ENCODE measurements at regions not wholly inside any gene's neighbourhood (a gene's known extent, or its start where the extent isn't known, plus 50 kb on each side); places are given as distances from the start of the nearest gene placed in this dataset.

DNA sequence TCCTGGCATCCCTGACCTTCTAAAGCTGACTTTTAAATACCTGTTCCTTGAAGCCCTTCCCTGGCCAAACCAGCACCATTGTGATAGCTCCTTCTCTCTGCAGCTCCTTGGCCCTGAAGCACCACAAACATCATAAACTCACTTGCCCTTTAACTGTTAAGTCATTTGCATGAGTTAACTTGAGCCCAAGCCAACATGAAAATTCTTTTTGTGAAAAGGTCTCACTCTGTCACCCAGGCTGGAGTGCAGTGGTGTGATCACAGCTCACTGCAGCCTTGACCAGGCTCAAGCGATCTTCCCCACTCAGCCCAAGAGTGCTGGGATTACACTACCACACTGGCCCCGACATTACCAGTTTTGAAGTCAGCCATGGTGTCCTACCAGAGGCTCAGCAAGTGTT, 87.8 kb downstream of the ZIC5 start:
- H3K4me1 Mint-ChIP-seq: no peaks in the 10 kb centered on the region
- H3K9me3 Mint-ChIP-seq: no peaks in the 10 kb centered on the region
- no peak overlapping the region for H3K4me3 Mint-ChIP-seq
- no peaks in the 10 kb centered on the region for H3K36me3 Mint-ChIP-seq (ENCODE audit: low read depth)
- DNase-seq: no peak
- ChIA-PET POLR2A (no interaction called here), CTCF (interaction anchor here (0.7 to 1.5 kb wide), 2 partner anchors 17 to 227 kb away, joined by 4 read pairs; no protein-coding TSS in a partner anchor)
- no peak overlapping the region for H3K27ac Mint-ChIP-seq
- peaks cover 14% of the 10 kb centered on the region for H3K27me3 Mint-ChIP-seq

DNA sequence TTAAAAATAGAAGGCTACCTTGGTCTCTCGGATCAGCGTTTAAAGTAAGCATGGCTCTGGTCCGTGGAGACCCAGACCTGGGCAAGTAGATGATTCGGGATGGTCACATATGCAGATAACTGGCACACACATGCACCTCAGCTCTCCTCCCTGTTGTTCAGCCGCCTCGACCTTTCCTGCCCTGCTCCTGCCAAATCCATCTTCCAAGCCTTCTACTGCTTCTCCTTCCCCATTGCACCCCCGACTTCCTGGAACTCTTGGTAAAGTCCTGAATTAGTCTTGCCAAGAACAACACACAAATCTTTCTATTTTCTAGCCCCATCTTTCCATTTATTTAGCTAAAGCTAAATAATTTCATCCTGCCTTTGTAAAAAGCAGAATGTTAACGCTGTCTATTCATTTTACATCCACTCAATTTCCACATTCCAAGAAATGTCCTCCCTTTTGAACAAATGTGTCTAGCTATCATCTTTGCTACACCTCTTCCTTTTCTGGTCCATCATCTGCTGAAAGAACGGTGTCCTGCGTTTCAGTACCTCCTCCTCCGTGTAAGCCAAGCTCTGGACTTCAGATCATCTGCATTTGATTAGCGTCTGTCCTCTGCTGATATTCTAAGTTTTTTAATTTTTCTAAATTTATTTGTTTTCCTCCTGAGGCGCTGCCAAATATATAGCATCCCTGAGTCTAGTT, 92.5 kb downstream of the ZIC5 start:
- CTCF ChIA-PET: no interaction called here
- H3K9me3 Mint-ChIP-seq: no peaks in the 10 kb centered on the region
- DNase-seq: no peak
- H3K27ac Mint-ChIP-seq: no peak overlapping the region
- POLR2A ChIA-PET: interaction anchor here (0.6 kb wide), 1 partner anchor 176 kb away, joined by 4 read pairs; no protein-coding TSS in a partner anchor
- H3K4me3 Mint-ChIP-seq: no peak overlapping the region
- H3K4me1 Mint-ChIP-seq: no peaks in the 10 kb centered on the region
- no peaks in the 10 kb centered on the region for H3K36me3 Mint-ChIP-seq (ENCODE audit: low read depth)
- peaks cover 15% of the 10 kb centered on the region for H3K27me3 Mint-ChIP-seq

DNA sequence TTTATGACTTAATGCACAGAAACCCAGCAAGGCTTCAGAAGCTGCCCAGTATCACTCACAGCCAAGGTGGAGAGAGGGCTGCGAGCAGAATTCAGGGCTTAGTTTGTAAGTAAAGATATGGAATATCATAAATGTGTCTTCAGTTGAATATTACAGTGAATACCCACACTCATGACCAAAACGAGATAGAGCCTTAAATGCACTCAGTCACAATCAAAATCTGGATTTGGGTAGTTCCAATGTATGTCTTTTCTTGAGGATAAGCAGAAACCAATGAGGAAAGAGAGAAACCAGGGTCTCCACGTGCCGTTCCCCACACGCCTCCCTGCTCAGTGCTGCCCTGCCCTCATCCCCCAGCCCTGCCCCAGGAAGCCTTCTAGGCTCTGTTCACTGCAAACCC, 94.9 kb downstream of the ZIC5 start:
- Mint-ChIP-seq H3K4me3 (no peak overlapping the region), H3K27me3 (peaks cover 18% of the 10 kb centered on the region), H3K9me3 (no peaks in the 10 kb centered on the region), H3K4me1 (no peaks in the 10 kb centered on the region), H3K27ac (no peak overlapping the region), H3K36me3 (ENCODE audit: low read depth) (no peaks in the 10 kb centered on the region)
- POLR2A ChIA-PET: interaction anchor here (0.6 kb wide), 1 partner anchor 1002 kb away, joined by 4 read pairs; no protein-coding TSS in a partner anchor
- no peak for DNase-seq
- CTCF ChIA-PET: no interaction called here

DNA sequence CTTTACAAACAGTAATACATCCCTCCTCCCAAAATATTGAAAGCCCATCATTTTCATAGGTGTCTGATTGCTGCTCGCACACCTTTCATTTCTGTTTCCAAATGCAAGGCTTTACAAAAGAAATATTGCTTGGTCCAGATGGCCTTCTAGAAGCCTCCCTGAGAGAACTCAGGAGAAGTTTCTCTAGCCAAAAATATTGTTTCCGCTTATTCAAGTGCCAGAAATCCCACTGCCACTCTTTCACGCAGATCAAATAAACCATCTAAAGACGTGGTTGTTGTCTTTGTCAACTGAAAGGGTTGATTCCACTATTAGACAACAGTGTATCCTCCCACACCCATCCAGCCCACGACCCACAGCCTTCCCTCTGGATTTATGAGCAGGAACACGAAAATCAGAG, 96.2 kb downstream of the ZIC5 start:
- H3K4me1 Mint-ChIP-seq: no peaks in the 10 kb centered on the region
- ChIA-PET CTCF (no interaction called here), POLR2A (no interaction called here)
- no peak overlapping the region for H3K27ac Mint-ChIP-seq
- no peak for DNase-seq
- H3K27me3 Mint-ChIP-seq: peaks cover 18% of the 10 kb centered on the region
- H3K4me3 Mint-ChIP-seq: no peak overlapping the region
- no peaks in the 10 kb centered on the region for H3K9me3 Mint-ChIP-seq
- no peaks in the 10 kb centered on the region for H3K36me3 Mint-ChIP-seq (ENCODE audit: low read depth)

DNA sequence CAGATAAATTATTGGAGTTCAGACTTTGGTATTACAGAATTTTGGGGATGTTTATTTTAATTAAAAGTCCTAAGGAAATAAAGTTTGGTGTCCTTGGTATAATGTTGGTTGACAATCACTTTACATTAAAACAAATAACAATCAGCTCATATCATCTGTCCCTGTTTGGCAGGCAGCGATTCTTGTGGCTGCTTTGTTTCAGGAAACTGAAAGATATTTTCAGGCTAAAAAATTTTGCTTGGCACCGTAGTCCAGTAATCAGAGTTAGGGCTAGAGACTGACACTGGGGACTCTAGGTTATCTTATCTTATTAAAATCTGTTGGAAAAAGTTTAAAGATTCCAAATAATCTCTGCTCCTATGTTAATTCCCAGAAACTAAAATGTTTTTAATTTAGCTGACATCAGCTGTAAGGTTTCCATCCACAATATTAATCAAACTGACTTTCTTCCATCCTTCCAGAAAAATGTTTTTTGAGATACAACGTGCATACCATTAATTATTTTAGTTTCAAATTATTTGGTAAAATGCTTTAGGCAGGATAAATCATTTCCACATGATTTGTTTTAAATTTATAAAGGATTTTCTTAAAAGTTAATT, 97.6 kb downstream of the ZIC5 start:
- H3K4me1 Mint-ChIP-seq: no peaks in the 10 kb centered on the region
- no peak for DNase-seq
- no peak overlapping the region for H3K27ac Mint-ChIP-seq
- peaks cover 14% of the 10 kb centered on the region for H3K27me3 Mint-ChIP-seq
- H3K4me3 Mint-ChIP-seq: no peak overlapping the region
- ChIA-PET POLR2A (no interaction called here), CTCF (no interaction called here)
- no peaks in the 10 kb centered on the region for H3K36me3 Mint-ChIP-seq (ENCODE audit: low read depth)
- no peaks in the 10 kb centered on the region for H3K9me3 Mint-ChIP-seq

DNA sequence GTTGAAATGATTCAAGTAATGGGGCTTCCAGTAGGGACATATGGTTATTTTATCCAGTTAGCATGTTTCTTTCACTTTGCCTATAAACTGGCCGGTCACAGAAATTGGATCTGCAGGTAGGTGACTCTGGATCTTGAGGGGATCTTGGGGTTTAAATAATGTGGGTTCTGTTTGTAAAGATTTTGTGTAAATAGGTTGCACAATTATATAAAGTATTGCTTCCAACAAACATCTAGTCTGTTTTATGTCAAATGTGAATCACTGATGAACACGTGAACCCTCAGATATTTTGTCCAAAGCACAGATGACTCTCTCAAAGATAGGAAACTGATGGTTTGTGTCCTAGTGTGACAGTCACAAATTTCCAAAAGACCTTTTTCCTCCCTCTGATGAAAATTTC, 98.4 kb downstream of the ZIC5 start:
- H3K36me3 Mint-ChIP-seq (ENCODE audit: low read depth): no peaks in the 10 kb centered on the region
- POLR2A ChIA-PET: no interaction called here

DNA sequence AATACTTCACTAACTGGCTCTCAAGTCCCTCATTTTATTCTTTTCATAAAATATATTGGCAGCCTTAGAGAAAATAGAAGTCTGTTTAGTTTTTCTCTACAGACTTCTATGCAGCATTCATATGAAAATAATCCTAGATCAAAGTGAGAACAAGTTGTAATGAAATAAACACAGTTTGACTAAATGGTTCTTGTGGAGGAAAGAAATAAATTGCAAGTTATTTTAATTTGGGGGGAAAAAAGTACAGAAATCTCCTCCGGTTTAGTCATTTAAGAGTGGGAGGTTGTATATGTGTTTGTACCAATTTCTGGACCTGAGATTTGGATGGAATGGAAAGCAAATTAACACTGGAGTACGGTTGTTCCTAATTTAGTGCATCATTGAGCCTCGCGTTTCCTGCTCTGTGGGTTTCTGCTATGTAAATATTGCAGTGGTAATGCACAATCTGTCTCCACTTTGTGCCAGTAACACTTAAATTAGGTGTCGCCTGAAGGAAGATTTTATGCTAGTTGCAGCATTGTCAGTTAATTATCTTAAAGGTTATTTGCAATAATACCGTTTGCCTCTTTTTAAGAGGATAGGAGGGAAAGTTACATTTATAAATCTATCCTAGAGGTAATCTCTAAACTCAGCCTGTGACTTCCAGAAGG, 100.2 kb downstream of the ZIC5 start:
- Mint-ChIP-seq H3K27me3 (peaks cover 9% of the 10 kb centered on the region), H3K9me3 (no peaks in the 10 kb centered on the region), H3K36me3 (ENCODE audit: low read depth) (no peaks in the 10 kb centered on the region), H3K4me3 (no peak overlapping the region), H3K4me1 (no peaks in the 10 kb centered on the region), H3K27ac (no peak overlapping the region)
- ChIA-PET CTCF (no interaction called here), POLR2A (no interaction called here)
- DNase-seq: no peak

More for the DNA sequence above, 98.4 kb downstream of the ZIC5 start:
- Mint-ChIP-seq H3K27ac (no peak overlapping the region), H3K4me3 (no peak overlapping the region), H3K4me1 (no peaks in the 10 kb centered on the region), H3K9me3 (no peaks in the 10 kb centered on the region), H3K27me3 (peaks cover 13% of the 10 kb centered on the region)
- no peak for DNase-seq
- CTCF ChIA-PET: no interaction called here

DNA sequence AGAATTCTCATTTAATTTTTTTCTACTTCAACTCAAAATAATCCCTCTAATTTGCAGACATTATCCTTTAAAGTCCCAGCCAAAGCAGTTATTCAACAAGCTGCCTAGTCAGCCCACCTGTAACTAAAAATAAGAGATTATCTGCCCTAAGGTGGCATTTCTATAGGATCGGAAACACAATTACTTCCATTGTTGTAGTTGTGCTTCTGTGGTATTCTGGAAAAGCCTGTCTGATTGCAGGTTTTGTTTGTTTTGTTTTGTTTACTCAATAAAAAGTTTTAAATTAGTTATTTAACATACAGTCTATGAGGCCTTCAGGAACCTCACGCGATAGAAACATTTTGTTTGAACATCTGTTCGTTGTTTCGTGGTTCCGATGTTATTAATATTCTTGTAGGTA, 101.0 kb downstream of the ZIC5 start:
- POLR2A ChIA-PET: no interaction called here
- Mint-ChIP-seq H3K4me1 (no peaks in the 10 kb centered on the region), H3K27me3 (peaks cover 9% of the 10 kb centered on the region), H3K9me3 (no peaks in the 10 kb centered on the region), H3K27ac (no peak overlapping the region), H3K36me3 (ENCODE audit: low read depth) (no peaks in the 10 kb centered on the region), H3K4me3 (no peak overlapping the region)
- DNase-seq: no peak
- CTCF ChIA-PET: no interaction called here

DNA sequence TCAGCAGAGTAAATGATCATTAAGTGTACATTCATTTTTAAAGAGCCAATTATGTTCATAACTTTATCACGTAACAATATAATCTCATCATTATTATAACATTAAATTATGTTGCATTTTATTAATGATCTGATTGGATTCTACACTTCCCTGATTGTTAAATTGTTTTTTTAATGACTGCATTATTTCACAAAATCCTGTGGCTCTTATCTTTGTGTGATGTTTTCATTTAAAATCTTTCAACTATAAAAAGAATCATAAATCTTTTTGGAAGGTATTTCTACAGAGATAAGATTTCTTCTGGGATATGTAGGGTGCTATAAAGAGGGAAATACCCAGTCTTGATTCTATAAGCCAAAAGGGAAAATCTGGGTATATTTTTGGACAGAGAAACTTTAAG, 101.7 kb downstream of the ZIC5 start:
- no peak overlapping the region for H3K4me3 Mint-ChIP-seq
- no peaks in the 10 kb centered on the region for H3K9me3 Mint-ChIP-seq
- no peak for DNase-seq
- CTCF ChIA-PET: no interaction called here
- H3K27ac Mint-ChIP-seq: no peak overlapping the region
- POLR2A ChIA-PET: no interaction called here
- peaks cover 9% of the 10 kb centered on the region for H3K27me3 Mint-ChIP-seq
- no peaks in the 10 kb centered on the region for H3K4me1 Mint-ChIP-seq
- no peaks in the 10 kb centered on the region for H3K36me3 Mint-ChIP-seq (ENCODE audit: low read depth)

DNA sequence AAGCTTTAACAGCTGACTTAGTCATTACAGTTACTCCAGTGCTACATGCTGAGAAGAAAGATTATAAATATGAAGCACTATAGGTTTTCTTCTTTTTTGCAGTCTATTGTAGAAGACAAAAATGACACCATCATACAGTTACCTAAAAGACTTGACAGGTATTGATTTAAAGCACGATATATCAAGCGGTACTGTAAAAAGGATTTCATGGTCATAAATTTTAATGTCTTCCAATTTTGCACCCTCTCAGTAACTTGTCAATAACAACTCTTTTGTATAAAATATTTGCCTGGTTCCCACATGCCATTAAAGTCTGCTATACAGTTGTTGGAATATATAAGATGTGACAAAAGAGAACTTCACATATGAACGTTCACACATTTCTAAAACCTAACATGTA, 102.8 kb downstream of the ZIC5 start:
- POLR2A ChIA-PET: no interaction called here
- no peak overlapping the region for H3K27ac Mint-ChIP-seq
- H3K4me1 Mint-ChIP-seq: no peaks in the 10 kb centered on the region
- H3K36me3 Mint-ChIP-seq (ENCODE audit: low read depth): no peaks in the 10 kb centered on the region
- no peak overlapping the region for H3K4me3 Mint-ChIP-seq
- no peaks in the 10 kb centered on the region for H3K9me3 Mint-ChIP-seq
- CTCF ChIA-PET: interaction anchor here (1.1 kb wide), 1 partner anchor 32 kb away, joined by 3 read pairs; no protein-coding TSS in a partner anchor
- peaks cover 13% of the 10 kb centered on the region for H3K27me3 Mint-ChIP-seq
- DNase-seq: no peak

DNA sequence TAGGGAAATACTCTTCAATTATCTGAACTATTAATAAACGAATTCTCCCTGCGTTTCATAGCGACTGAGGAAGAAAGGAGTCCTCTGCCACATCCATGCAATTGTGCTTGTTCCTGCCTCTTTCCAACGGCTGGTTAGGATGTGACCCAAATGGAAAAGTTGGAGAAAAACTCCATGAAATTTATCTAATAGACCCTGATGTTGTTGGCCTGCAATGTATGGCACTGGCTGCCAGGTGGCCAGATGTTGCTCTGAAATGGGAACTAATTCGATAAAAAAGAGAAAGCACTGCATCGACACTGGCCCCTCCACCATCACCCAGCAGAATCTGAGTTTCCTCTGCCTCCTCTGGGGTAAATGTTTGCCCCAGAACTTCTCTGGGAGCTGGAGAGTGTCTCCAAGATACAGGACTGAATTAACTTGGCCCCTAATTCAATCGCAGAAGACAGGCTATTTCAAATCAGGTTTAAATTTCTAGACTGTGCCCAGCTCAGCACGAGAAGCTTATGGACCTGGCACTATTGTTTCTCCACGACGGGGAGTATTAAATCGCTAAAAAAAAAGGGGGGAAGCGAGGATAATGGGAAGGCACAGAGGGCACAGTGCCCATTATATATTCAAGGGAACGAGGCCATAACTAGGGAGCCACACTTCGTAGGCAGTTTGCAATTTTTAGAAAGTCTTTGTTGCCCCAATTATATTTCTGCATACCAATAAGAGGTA, 103.9 kb downstream of the ZIC5 start:
- POLR2A ChIA-PET: no interaction called here
- CTCF ChIA-PET: no interaction called here
- H3K36me3 Mint-ChIP-seq (ENCODE audit: low read depth): no peaks in the 10 kb centered on the region
- DNase-seq: no peak
- no peaks in the 10 kb centered on the region for H3K4me1 Mint-ChIP-seq
- H3K9me3 Mint-ChIP-seq: no peaks in the 10 kb centered on the region
- H3K27ac Mint-ChIP-seq: no peak overlapping the region
- no peak overlapping the region for H3K4me3 Mint-ChIP-seq
- H3K27me3 Mint-ChIP-seq: peaks cover 12% of the 10 kb centered on the region

DNA sequence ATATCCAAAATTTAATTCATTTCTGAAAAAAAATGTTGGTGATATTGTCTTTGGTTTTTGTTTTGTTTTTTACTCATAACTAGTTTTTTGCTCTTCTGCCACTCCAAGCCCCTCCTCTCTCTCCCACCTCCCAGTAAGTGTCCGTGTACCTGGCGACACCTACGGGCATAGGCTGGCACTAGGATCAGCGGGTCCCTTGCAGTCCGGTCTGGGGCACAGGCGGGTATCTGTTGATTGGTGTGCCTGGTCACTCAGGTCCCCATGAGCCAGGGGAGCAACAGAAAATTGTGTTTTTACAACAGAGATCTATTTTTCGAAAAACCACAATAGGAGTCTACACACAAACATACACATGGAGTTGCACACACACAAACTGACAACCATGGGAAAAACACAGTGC, 104.8 kb downstream of the ZIC5 start:
- Mint-ChIP-seq H3K4me3 (no peak overlapping the region), H3K27ac (no peak overlapping the region), H3K4me1 (no peaks in the 10 kb centered on the region), H3K36me3 (ENCODE audit: low read depth) (no peaks in the 10 kb centered on the region), H3K27me3 (peaks cover 12% of the 10 kb centered on the region), H3K9me3 (no peaks in the 10 kb centered on the region)
- POLR2A ChIA-PET: no interaction called here
- DNase-seq: no peak
- CTCF ChIA-PET: no interaction called here

DNA sequence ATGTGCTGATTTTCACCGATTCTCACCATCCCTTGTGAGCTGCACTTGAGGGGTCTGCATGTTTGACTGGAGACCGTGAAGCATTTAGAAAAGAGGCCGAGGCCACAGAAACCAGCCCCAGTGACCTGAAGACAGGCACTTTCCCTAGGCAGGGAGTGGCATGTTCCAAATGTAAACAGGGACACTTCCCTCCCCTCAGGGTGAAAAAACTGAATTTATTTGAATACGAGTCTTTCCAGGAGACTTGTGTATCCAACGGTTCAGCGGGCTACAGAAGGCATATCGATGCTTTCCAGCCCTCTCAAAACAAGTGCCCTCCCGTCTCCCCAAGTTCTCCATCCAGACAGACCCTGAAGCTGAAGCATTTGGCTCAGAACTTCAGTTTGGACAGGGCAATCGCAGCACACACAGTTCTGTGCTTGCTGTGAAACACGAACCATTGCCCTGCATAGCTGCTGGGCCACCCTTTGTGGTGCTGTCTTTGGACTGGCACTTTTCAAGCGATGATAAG, 106.1 kb downstream of the ZIC5 start:
- CTCF ChIA-PET: no interaction called here
- Mint-ChIP-seq H3K4me3 (no peak overlapping the region), H3K27ac (no peak overlapping the region), H3K9me3 (no peaks in the 10 kb centered on the region), H3K27me3 (peaks cover 21% of the 10 kb centered on the region), H3K4me1 (no peaks in the 10 kb centered on the region), H3K36me3 (ENCODE audit: low read depth) (no peaks in the 10 kb centered on the region)
- POLR2A ChIA-PET: no interaction called here
- no peak for DNase-seq

All from activated CD4-positive, alpha-beta memory T cell treated with anti-CD3 and anti-CD28 coated beads, Interleukin-2, amount 10 ng/mL, durations not matched to agents 7 days and 5 days (primary cell).